Eye (tissue), 1 donor: ENCODE measurements at regions not wholly inside any gene's neighbourhood (a gene's known extent, or its start where the extent isn't known, plus 50 kb on each side); places are given as distances from the start of the nearest gene placed in this dataset.
"Not testable (repeated sequence)": the region's sequence is repeated elsewhere in the genome, so short reads cannot be mapped to it uniquely, and the experiment has no call there.

ENCODE experiments used
- DNase-seq: peaks from one replicate; pipeline ENCODE4 v3.0.0-alpha.2; 2015

DNA sequence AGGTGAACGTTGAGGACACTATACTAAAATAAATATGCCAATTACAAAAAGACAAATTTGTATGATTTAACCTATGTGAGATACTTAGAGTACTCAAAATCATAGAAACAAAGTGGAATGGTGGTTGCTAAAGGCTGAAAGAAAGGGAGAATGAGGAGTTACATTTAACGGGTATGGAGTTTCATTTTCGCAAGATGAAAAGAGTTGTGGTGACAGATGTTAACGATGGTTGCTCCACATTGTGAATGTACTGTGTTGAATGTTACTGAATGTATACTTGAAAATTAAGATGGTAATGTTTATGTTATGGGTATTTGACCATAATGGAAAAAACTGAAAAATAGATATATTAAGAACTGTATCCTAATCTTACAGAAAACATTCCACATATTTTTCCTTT lies 51.3 kb upstream of the MOCS2 start:
- DNase-seq, result no peak

GRCh38 chr5:53161876-53162275 lies 52.3 kb upstream of the MOCS2 start:
- no peak for DNase-seq

GRCh38 chr5:53164478-53165165 lies 55.1 kb upstream of the MOCS2 start:
- DNase-seq, result no peak

DNA sequence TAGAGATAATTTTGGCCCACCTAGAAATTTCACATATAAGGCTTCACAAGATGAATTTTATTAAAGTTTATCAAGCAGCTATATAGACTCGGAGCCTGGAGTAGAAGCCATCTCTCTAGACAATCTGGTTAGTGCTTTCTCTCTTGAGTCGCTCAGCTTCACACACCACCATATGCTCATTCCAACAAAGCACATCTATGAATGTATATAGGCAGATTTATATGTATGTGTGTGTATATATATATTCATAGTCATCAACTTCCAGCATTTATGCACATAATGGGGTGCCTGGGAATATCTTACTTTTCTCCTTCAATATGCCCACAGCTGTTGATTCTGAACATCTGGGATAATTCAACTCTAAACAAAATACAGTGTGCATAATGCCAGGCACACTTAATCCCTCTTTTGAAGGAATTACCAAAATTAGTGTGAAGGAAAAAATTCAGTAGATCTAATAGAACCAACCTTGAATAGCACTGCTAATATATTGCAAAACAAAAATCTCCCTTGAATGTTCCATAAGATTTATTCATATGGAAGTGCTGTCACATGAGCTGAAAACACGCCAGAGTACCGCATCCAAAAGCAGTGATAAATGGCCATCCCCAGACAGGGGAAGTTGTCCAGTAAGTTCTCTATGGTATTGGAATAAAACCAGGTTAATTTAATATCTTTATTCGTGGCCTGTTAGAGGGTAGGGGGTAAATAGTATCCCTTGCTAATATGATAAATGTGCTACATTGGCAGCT lies 56.0 kb upstream of the MOCS2 start:
- no peak for DNase-seq

DNA sequence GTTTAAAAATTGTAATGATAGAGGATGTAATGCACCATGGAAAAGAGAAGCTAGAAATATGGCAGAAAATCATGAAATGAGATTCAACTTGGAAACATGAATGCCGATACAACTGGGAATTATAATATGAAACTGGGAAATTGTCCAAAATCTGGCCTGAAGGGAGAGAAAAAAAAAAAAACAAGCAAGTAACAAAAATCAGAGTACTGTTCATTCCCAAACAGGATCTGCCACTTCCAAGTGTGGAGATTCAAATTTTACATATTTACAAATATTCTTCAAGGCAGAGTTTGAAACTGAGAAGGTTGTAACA lies 56.6 kb upstream of the MOCS2 start:
- peak; percentile 25 for DNase-seq

DNA sequence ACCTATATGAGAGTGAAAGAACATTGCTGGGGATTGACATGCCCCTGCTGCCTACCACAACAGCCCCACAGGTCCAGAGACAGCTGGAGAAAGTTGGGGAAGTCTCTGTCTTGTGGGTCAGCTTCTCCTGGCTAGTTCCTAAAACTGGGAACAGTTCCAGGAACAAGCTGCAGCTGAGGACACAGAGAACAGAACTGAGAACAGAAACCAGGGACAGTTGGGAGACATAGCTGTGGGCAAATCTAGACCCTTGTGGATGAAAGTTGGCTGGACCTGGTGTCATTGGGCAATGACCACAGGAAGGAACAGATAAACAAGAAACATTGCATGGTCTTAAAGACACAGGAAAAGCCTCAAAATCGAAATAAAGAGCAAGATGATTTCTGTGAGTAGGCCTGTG lies 58.3 kb upstream of the MOCS2 start:
- DNase-seq, result no peak

GRCh38 chr5:53169933-53170332 lies 60.4 kb upstream of the MOCS2 start:
- no peak for DNase-seq

GRCh38 chr5:53170746-53171349 lies 61.3 kb upstream of the MOCS2 start:
- peak; percentile 57 for DNase-seq

DNA sequence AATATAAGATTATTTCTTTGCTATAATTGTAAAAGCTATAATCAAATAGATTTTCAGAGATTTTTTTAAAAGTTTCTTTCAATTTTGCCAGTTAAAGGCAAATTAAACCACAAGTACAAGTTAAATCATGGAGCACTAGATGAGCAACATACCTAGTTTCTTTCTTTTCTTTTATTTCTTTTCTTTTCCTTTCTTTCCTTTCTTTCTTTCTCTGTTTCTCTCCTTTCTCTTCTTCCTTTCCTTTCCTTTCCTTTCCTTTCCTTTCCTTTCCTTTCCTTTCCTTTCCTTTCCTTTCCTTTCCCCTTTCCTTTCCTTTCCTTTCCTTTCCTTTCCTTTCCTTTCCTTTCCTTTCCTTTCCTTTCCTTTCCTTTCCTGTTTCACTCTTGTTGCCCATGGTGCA lies 62.5 kb upstream of the MOCS2 start:
- not testable (repeated sequence) for DNase-seq

- DNase-seq, result no peak
Measured at GRCh38 chr5:53172630-53173029, 63.1 kb upstream of the MOCS2 start.

- DNase-seq, result no peak
Measured at GRCh38 chr5:53173083-53173482, 63.5 kb upstream of the MOCS2 start.

- DNase-seq, result no peak
Measured at GRCh38 chr5:53178830-53179229, 69.3 kb upstream of the MOCS2 start.

DNA sequence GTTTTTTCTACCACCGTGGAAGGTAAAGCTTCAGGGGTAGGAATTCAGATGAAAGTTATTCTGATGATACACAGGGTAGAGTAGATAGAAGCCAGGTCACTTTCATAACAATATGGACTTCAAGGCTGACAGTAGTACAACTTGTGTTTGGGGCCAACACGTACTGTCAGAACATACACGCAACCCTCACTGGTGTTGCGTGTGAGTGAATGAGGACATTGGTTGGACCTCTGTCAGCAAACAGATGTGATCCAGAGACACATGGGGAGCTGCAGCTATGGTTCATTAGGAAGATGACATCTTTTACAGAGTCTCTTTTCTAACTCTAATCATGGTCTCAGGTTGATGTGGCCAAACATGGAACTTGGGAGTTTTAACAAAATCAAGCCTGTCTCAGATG lies 70.1 kb upstream of the MOCS2 start:
- no peak for DNase-seq

DNA sequence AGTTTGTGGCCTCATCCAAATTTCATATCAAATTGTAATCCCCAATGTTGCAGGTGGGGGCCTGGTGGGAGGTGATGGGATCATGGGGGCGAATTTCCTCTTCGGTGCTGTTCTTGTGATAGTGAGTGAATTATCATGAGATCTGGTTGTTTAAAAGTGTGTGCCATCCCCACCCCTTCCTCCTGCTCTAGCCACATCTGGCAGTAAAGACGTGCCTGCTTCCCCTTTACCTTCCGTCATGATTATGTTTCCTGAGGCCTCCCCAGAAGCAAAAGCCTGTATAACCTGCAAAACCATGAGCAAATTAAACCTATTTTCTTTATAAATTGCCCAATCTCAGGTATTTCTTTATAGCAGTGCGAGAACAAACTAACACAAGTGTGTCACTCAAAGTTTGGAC lies 71.0 kb upstream of the MOCS2 start:
- no peak for DNase-seq

DNA sequence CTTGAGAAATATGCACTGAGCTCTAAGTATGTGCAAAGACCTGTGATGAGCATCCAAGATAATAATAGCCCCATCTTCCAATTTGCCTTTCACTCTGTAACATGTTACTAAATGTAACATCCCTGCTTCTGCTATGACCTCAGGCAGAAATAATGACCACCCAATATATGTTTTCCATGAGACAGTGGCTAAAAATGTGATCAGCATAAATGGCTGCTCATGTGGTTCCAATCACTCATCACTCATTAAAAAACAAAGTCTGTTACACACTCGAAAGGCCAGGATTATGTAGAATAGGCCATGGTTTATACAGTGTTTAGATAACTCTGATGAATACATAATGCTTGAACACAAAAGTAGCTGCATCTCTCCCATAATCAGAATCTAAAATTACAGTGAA lies 71.4 kb upstream of the MOCS2 start:
- DNase-seq, result no peak

DNA sequence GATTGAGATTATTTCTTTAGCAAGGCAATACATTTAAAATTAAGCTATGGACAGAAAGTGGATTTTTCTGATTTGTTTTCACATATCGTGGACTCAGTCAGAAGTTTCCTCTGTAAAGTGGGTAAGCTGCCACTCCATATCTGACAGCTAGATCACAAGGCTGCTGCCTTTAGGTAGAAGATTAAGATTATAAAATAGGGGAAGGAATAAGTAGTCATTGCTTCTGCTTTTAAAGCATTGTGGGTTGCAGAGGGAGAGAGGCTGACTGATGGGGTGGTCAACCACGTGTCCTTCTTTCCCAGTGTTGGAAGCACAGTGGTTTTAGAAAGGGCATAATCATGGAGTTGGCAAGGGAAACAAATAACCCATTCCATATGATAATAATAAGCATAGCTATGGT lies 74.3 kb upstream of the MOCS2 start:
- DNase-seq, result no peak

- DNase-seq, result no peak
Measured at GRCh38 chr5:53191548-53192165, 82.1 kb upstream of the MOCS2 start.

DNA sequence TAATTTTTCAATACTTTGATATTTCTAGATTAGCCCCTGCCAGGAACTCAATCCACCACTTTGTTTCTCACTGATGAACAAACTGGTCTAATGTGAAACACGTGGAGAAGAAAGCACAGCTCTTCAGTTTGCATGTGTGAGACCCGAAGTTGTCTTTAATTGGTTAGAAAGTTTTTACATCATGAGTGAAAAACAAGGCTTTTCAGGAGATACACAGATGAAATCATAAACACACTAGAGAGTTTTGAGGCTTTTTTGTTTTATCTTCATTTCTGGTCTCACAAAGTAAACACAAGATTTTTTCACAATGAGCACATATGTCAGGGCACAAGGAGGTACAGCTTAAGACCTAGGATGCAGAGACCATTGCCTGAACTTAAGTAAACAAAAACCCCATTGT lies 84.5 kb upstream of the MOCS2 start:
- no peak for DNase-seq

DNA sequence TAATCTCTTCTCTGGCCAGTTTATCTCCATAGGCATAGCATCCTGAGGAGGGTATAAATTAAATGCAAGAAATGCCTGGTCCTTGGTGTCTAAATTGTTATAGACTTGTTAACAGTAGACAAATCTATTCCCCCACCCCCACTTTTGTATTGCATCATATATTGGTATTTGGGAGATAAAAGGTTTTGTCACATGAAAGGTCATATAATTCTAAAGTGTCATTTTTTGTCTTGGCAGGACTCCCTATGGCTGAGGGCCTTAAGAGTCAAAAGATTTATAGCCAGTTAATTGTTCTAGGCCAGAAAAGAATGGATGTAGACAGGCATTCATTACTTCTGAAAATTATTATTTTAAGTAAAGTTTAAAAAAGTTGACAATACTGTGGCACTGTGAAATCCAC lies 90.3 kb upstream of the MOCS2 start:
- DNase-seq, result no peak

- DNase-seq, result no peak
Measured at GRCh38 chr5:53200306-53200705, 90.7 kb upstream of the MOCS2 start.

DNA sequence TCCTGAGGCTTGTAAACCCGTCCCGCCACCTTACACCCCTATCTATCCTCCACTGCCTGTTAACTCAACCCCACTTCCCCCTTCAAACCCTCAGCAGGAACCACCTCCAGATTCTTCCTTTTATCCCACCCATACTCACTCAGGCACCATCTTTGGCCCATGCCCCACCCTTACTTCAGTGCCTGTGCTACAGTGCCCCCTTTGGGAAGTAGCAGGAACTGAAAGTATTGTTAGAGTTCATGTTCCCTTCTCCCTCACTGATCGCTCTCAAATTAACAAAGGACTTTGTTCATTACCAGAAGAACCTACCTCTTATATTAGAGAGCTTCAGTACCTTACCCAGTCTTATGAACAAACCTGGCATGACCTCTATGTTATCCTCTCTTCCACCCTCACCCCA lies 92.2 kb upstream of the MOCS2 start:
- DNase-seq, result no peak

DNA sequence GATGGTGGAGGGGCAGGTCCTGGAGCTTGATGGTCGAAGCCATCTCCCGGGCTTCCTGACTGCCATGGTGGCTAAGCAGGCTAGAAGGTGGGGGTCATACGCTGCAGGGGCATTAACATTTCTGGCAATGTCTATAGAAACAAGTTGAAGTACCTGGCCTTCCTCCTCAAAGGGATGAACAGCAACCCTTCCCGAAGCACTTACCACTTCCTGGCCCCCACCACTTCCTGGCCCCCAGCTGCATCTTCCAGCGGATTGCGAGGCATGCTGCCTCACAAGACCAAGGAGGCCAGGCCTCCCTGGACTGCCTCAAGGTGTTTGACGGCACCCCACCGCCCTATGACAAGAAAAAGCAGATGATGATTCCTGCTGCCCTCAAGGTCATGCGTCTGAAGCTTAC lies 97.0 kb upstream of the MOCS2 start:
- no peak for DNase-seq

GRCh38 chr5:53211799-53212198 lies 102.2 kb upstream of the MOCS2 start:
- no peak for DNase-seq

DNA sequence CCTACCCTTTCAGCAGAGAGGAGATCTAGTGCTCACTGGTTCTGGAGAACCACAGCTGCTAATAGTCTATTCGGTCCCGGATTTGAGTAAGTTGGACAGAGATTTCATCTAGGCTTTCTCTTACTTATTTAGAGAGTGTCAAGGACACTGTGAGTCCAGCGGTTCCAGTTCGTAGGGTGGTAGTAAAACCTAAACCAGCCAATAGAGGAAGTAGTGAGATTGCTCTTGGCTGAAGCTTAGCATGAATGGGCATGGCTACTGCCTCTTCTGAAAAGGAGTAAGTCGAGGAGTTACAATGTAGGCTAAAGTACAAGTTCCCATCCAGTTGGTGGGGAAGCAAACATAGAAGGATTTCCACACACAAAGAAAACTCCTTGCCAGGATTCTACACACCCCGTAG lies 109.6 kb upstream of the MOCS2 start:
- no peak for DNase-seq
